ENCODE measurements at regions not wholly inside any gene's neighbourhood (a gene's known extent, or its start where the extent isn't known, plus 50 kb on each side); places are given as distances from the start of the nearest gene placed in this dataset.

DNA sequence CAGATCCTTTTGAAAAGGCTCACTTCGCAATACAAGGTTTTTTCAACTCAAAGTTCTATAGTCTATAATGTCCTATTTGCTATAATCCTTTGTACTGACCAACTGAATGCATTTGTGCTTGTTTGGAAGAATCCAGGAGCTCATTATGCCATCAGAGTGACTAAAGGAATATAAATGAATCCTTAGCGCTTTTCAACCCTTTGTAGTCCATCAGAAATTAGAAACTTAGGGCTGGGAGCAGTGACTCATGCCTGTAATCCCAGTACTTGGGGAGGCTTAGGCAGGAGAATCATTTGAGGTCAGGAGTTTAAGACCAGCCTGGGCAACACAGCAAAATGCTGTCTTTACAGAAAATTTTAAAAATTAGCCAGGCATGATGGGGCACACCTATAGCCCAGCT is 330.2 kb upstream of the CHAC2 start:
- no peak for DNase-seq
- no peak overlapping the region for H3K27ac ChIP-seq
- TF ChIP-seq, protein P1, sequence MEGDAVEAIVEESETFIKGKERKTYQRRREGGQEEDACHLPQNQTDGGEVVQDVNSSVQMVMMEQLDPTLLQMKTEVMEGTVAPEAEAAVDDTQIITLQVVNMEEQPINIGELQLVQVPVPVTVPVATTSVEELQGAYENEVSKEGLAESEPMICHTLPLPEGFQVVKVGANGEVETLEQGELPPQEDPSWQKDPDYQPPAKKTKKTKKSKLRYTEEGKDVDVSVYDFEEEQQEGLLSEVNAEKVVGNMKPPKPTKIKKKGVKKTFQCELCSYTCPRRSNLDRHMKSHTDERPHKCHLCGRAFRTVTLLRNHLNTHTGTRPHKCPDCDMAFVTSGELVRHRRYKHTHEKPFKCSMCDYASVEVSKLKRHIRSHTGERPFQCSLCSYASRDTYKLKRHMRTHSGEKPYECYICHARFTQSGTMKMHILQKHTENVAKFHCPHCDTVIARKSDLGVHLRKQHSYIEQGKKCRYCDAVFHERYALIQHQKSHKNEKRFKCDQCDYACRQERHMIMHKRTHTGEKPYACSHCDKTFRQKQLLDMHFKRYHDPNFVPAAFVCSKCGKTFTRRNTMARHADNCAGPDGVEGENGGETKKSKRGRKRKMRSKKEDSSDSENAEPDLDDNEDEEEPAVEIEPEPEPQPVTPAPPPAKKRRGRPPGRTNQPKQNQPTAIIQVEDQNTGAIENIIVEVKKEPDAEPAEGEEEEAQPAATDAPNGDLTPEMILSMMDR (IDR thresholded peaks at IDR 0.05) = no peak
- TF ChIP-seq POLR2A (IDR thresholded peaks at IDR 0.05) = no peak
- H3K36me3 ChIP-seq = no peaks in the 10 kb centered on the region
- no peaks in the 10 kb centered on the region for H3K4me1 ChIP-seq
- H3K4me3 ChIP-seq = no peak overlapping the region
- intact Hi-C loops (cut with DNase I; ENCODE audit: low total_unique reads) = no loop called here
- no peaks in the 10 kb centered on the region for H3K27me3 ChIP-seq
- H3K9me3 ChIP-seq = no peaks in the 10 kb centered on the region

DNA sequence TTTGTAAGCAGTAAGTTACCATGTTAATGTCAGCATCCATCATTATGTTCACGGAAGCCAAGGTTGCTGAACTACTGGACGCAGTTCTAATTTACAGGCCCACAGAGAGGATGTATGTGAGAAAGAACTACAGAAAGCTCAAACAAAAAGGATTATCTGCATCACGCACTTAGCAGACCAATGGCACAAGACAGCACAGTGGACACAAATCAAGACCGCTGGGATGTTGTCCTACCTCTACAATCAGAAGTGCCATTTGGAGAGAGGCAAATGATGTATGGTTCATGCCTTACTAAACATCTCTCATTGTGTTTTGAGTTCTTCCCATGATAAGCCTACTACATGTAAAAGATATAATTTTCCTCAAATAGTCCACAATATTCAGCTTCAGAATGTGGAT is 330.7 kb upstream of the CHAC2 start:
- no peak overlapping the region for H3K27ac ChIP-seq
- intact Hi-C loops (cut with DNase I; ENCODE audit: low total_unique reads) = no loop called here
- TF ChIP-seq, protein P1 (IDR thresholded peaks at IDR 0.05) = no peak
- no peak for TF ChIP-seq POLR2A (IDR thresholded peaks at IDR 0.05)
- DNase-seq = no peak
- no peaks in the 10 kb centered on the region for H3K27me3 ChIP-seq
- H3K9me3 ChIP-seq = no peaks in the 10 kb centered on the region
- no peaks in the 10 kb centered on the region for H3K36me3 ChIP-seq
- no peak overlapping the region for H3K4me3 ChIP-seq
- no peaks in the 10 kb centered on the region for H3K4me1 ChIP-seq

DNA sequence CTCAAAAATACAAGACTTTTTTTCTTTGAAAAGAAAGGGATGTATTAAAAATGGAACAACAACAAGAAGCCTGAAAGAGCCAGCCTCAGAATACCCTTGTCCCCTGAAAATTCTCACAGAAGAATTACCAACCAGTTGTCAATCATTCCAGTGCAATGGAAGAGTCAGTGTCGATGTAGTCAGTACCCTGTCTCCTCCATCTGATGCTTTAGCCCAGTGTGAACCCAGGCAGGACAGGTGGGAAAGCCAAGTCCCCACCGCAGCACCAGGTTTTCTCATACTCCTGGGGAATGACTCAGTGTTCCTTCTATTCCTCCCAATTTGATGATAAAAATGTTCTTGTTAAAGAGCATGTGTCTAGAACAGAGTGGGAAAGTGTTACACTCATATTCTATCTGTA is 332.0 kb upstream of the CHAC2 start:
- no peaks in the 10 kb centered on the region for H3K4me1 ChIP-seq
- TF ChIP-seq, protein P1 (IDR thresholded peaks at IDR 0.05) = no peak
- no peak for TF ChIP-seq POLR2A (IDR thresholded peaks at IDR 0.05)
- no peak overlapping the region for H3K27ac ChIP-seq
- no peak overlapping the region for H3K4me3 ChIP-seq
- no peaks in the 10 kb centered on the region for H3K9me3 ChIP-seq
- no peaks in the 10 kb centered on the region for H3K36me3 ChIP-seq
- DNase-seq = no peak
- no peaks in the 10 kb centered on the region for H3K27me3 ChIP-seq
- intact Hi-C loops (cut with DNase I; ENCODE audit: low total_unique reads) = no loop called here

DNA sequence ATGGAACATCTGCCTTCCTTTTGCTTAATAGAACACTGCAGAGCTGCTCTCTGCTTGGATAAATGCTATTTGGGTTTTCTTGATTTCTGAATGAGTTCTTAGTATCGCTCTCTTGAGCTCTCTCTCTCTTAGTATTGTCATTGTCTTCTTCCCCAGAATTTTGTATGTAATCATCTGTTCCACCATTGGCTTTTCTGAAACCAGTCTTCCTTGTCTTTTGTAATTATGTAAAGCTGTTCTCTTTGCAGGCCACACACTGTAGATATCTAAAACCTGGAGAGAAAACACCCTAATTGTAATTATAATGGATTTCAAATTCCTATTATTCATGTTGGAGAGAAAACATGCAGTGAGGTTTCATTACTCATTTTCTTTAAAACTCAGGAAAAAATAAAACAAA is 333.1 kb upstream of the CHAC2 start:
- DNase-seq = no peak
- Histone ChIP-seq H3K27me3 (no peaks in the 10 kb centered on the region), H3K4me1 (no peaks in the 10 kb centered on the region), H3K27ac (no peak overlapping the region), H3K9me3 (no peaks in the 10 kb centered on the region), H3K36me3 (no peaks in the 10 kb centered on the region), H3K4me3 (no peak overlapping the region)
- intact Hi-C loops (cut with DNase I; ENCODE audit: low total_unique reads) = no loop called here
- TF ChIP-seq, protein P1 (IDR thresholded peaks at IDR 0.05) = no peak
- TF ChIP-seq POLR2A (IDR thresholded peaks at IDR 0.05) = no peak

DNA sequence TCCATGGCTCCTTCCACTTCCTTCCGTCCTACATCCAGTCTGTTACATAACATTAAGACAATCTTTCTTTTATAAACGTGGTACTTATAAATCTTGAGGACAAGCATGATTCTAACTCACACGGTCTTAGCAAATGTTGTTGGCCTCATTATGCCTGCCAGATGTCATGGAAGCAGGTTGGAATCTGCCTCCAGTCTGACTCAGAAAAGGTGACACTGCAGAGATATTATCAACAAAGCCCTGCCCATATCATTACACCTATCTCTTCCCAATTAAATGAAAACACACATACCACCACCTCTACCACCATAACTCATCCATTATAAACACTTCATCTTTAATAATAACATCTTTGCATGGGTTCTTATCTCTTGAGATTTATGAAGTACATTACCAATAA is 334.7 kb upstream of the CHAC2 start:
- DNase-seq = no peak
- no peaks in the 10 kb centered on the region for H3K36me3 ChIP-seq
- H3K9me3 ChIP-seq = no peaks in the 10 kb centered on the region
- TF ChIP-seq, protein P1 (IDR thresholded peaks at IDR 0.05) = no peak
- TF ChIP-seq POLR2A (IDR thresholded peaks at IDR 0.05) = no peak
- no peaks in the 10 kb centered on the region for H3K4me1 ChIP-seq
- no peaks in the 10 kb centered on the region for H3K27me3 ChIP-seq
- intact Hi-C loops (cut with DNase I; ENCODE audit: low total_unique reads) = no loop called here
- no peak overlapping the region for H3K27ac ChIP-seq
- no peak overlapping the region for H3K4me3 ChIP-seq
